DND-41 (cell line): ENCODE measurements at regions not wholly inside any gene's neighbourhood (a gene's known extent, or its start where the extent isn't known, plus 50 kb on each side); places are given as distances from the start of the nearest gene placed in this dataset.

Source experiments
- ATAC-seq: fragments of 200-7000 bp; cut with Tn5 transposase; 3 replicates; pipeline ENCODE4 v1.9.1; 2021; ENCODE audit warnings: low read depth; ENCODE audit not compliant: insufficient read depth
- DNase-seq: peaks from one replicate; pipeline ENCODE4 v3.0.0-alpha.2; 2020
- H2AFZ ChIP-seq: 2 replicates; pipeline ENCODE4 v1.6.0; 2012; ENCODE audit warnings: low read depth, low read length
- H3K27ac ChIP-seq: 2 replicates; pipeline ENCODE4 v1.5.1; 2012; ENCODE audit warnings: low read length, inconsistent platforms
- H3K27me3 ChIP-seq: fragments of 200-600 bp; sonication (generic); 2 replicates; pipeline ENCODE4 v1.6.0; 2012; ENCODE audit warnings: low read length, mild to moderate bottlenecking, inconsistent platforms; ENCODE audit not compliant: insufficient read depth, poor library complexity
- H3K36me3 ChIP-seq: 2 replicates; pipeline ENCODE4 v1.5.1; 2012; ENCODE audit warnings: low read length, inconsistent platforms; ENCODE audit not compliant: insufficient read depth
- H3K4me1 ChIP-seq: 2 replicates; pipeline ENCODE4 v1.5.1; 2012; ENCODE audit warnings: mild to moderate bottlenecking, low read length; ENCODE audit not compliant: insufficient read depth
- H3K4me2 ChIP-seq: 2 replicates; pipeline ENCODE4 v1.6.0; 2012; ENCODE audit warnings: mild to moderate bottlenecking, moderate library complexity, low read length, inconsistent platforms; ENCODE audit not compliant: insufficient read depth
- H3K4me3 ChIP-seq, 2 experiments: fragments of 200-600 bp in 1 of 2; shearing (Covaris generic) in 1 of 2; 2 replicates each; pipeline ENCODE4 v1.5.1; 2012 to 2016; ENCODE audit warnings: inconsistent platforms in 2 of 2, low read length in 2 of 2, mild to moderate bottlenecking in 2 of 2, low read depth in 1 of 2, moderate library complexity in 1 of 2
- H3K79me2 ChIP-seq: 2 replicates; pipeline ENCODE4 v1.6.0; 2012; ENCODE audit warnings: low read length, inconsistent platforms; ENCODE audit not compliant: insufficient read depth
- H3K9ac ChIP-seq: 2 replicates; pipeline ENCODE4 v1.6.0; 2012; ENCODE audit warnings: low read depth, mild to moderate bottlenecking, inconsistent platforms, low read length, moderate library complexity
- H3K9me3 ChIP-seq: 2 replicates; pipeline ENCODE4 v1.5.1; 2012; ENCODE audit warnings: low read length, moderate library complexity, mild to moderate bottlenecking, inconsistent platforms; ENCODE audit not compliant: insufficient read depth, severe bottlenecking
- H4K20me1 ChIP-seq: 2 replicates; pipeline ENCODE4 v1.6.0; 2012; ENCODE audit warnings: low read length; ENCODE audit not compliant: insufficient read depth
- CTCF ChIP-seq: IDR thresholded peaks from 2 replicates; pipeline ENCODE4 v1.5.1; 2012; ENCODE audit warnings: borderline replicate concordance, low read length, moderate library complexity, mild to moderate bottlenecking; ENCODE audit not compliant: poor library complexity, severe bottlenecking; ENCODE audit errors: extremely low read depth
- EZH2 ChIP-seq: IDR thresholded peaks from 3 replicates; pipeline ENCODE4 v1.6.1; 2012; ENCODE audit warnings: borderline replicate concordance, low read depth, mild to moderate bottlenecking, moderate library complexity, low read length, inconsistent platforms; ENCODE audit not compliant: severe bottlenecking

DNA sequence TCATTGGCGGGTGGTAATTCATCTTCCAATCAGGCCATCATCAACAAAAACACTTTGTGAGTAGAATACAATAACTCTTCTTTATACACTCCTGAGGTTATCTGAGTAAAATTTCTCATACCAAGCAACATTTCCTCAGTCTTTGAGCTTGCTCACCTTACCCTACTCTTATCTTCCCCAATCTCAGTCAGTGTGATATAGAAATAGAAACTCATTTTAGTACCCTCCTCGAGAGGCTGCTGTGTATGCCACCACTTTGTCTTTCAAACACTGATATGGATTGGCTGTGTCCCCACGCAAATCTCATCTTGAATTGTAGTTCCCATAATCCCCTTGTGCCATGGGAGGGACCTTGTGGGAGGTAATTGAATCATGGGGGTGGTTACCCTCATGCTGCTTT lies 209.7 kb downstream of the RBM26 start:
- ATAC-seq (no peak), DNase-seq (no peak)
- Histone ChIP-seq H3K79me2 (no peaks in the 10 kb centered on the region), H3K4me1 (peaks cover 8% of the 10 kb centered on the region), H3K27me3 (no peaks in the 10 kb centered on the region), H3K9me3 (no peaks in the 10 kb centered on the region), H3K27ac (no peak overlapping the region), H2AFZ (no peak overlapping the region), H3K4me3 (no peak overlapping the region), H4K20me1 (no peaks in the 10 kb centered on the region), H3K9ac (no peak overlapping the region), H3K36me3 (no peaks in the 10 kb centered on the region), H3K4me2 (no peak overlapping the region)
- TF ChIP-seq EZH2 (no peak), CTCF (no peak)

- no peaks in the 10 kb centered on the region for H4K20me1 ChIP-seq
- no peaks in the 10 kb centered on the region for H3K79me2 ChIP-seq
- H3K4me2 ChIP-seq: no peak overlapping the region
- no peaks in the 10 kb centered on the region for H3K27me3 ChIP-seq
- no peak overlapping the region for H3K4me3 ChIP-seq
- DNase-seq (no peak), ATAC-seq (peak; percentile 16; the same call in 1 of the 3 replicates)
- no peak overlapping the region for H3K27ac ChIP-seq
- no peaks in the 10 kb centered on the region for H3K36me3 ChIP-seq
- no peak overlapping the region for H2AFZ ChIP-seq
- H3K9me3 ChIP-seq: no peaks in the 10 kb centered on the region
- no peak overlapping the region for H3K9ac ChIP-seq
- TF ChIP-seq CTCF (no peak), EZH2 (no peak)
- H3K4me1 ChIP-seq: peaks cover 8% of the 10 kb centered on the region
These were observed 211.3 kb downstream of the RBM26 start for GRCh38 chr13:79194727-79195126.

DNA sequence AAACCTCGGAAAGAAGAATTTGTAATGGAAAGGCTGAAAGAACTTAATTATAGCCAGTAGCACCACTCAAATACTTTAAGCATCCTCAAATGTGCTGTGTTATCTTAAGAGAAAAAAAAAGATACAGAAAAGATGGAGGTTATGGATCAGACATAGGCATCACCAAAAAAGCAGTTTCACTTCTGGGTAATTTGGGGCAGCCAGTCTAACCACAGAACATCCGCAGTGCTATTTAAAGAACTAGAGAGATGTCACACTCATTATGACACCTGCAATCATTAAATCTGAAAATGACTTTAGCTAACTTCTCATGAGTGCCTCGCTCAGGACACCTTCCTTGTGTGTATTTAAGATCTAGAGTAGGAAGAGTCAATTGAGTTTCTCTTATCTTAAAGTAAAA lies 211.8 kb downstream of the RBM26 start:
- Histone ChIP-seq H3K4me1 (peaks cover 8% of the 10 kb centered on the region), H2AFZ (no peak overlapping the region), H3K79me2 (no peaks in the 10 kb centered on the region), H3K4me3 (no peak overlapping the region), H4K20me1 (no peaks in the 10 kb centered on the region), H3K9ac (no peak overlapping the region), H3K4me2 (no peak overlapping the region), H3K27ac (no peak overlapping the region), H3K27me3 (no peaks in the 10 kb centered on the region), H3K36me3 (no peaks in the 10 kb centered on the region), H3K9me3 (no peaks in the 10 kb centered on the region)
- DNase-seq (peak; percentile 51), ATAC-seq (peak; percentile 99)
- TF ChIP-seq EZH2: no peak
- no peak for TF ChIP-seq CTCF

DNA sequence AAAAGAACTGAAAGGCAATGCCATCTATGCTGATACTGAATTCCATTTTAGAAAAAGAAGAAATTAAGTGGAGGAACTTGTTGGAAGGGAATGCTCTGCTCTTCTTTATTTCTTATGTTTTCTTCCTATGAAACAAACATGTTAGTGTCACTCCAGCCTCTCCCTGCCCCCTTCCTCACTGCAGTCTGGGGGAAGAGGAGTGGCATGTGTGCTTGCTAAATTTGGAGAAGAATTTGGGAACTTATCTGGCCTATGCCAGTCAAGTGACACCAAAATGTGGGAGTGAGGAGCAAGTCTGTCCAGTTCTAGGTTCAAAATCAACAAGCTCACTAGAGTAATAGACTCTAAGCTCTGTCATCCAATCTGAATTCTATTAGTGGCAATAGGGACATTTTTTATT lies 214.6 kb downstream of the RBM26 start:
- Histone ChIP-seq H3K36me3 (no peaks in the 10 kb centered on the region), H3K4me1 (peaks cover 8% of the 10 kb centered on the region)

More for the DNA sequence above, 214.6 kb downstream of the RBM26 start:
- TF ChIP-seq CTCF (no peak), EZH2 (no peak)
- no peaks in the 10 kb centered on the region for H3K27me3 ChIP-seq
- no peak overlapping the region for H3K4me2 ChIP-seq
- no peaks in the 10 kb centered on the region for H3K79me2 ChIP-seq
- H3K9me3 ChIP-seq: no peaks in the 10 kb centered on the region
- no peak for DNase-seq
- no peak for ATAC-seq
- H3K4me3 ChIP-seq: no peak overlapping the region
- no peaks in the 10 kb centered on the region for H4K20me1 ChIP-seq
- no peak overlapping the region for H2AFZ ChIP-seq
- H3K27ac ChIP-seq: no peak overlapping the region
- no peak overlapping the region for H3K9ac ChIP-seq
